HG03558 (cell line): ENCODE measurements at regions not wholly inside any gene's neighbourhood (a gene's known extent, or its start where the extent isn't known, plus 50 kb on each side); places are given as distances from the start of the nearest gene placed in this dataset.
"Not testable (repeated sequence)": the region's sequence is repeated elsewhere in the genome, so short reads cannot be mapped to it uniquely, and the experiment has no call there.

Experiments
- ATAC-seq: cut with Tn5 transposase; IDR thresholded peaks from one replicate; pipeline ENCODE4 v1.9.1; 2021; ENCODE audit warnings: moderate number of reproducible peaks; ENCODE audit not compliant: unreplicated experiment; ENCODE audit errors: extremely low read depth

DNA sequence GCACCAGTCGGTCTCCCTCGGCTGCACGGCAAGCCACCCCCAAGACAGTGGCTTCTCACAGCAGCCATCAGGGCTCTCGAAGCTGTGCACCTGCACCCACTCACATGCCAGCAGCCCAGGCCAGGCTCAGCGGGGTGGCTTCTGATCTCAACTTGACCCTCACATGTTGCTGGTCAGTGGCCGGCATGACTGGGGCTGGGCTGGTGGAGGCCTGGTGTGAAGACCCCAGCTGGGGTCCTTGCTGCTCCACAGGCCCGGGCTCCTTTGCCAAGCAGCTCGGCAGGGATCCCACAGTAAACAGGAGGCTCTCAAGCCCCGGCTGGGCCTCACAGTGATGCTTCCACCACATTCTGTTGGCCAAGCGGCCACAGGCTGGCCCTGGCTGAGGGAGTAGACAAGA lies 128.2 kb downstream of the BRD1 start:
- ATAC-seq = no peak

DNA sequence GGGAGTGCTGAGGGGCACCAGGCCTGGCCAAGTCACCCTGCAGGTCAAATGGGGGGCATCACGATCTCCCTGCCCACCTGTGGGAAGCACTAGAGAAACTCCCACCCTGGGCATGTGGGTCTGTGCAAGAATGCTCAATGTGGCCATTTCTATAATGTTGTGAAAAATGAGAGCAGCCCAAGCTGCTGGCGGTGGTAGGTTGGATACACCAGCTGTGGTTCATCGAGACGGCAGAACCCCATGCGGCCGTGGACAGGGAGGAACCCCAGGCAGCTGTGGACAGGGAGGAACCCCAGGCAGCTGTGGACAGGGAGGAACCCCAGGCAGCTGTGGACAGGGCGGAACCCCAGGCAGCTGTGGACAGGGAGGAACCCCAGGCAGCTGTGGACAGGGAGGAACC lies 129.1 kb downstream of the BRD1 start:
- not testable (repeated sequence) for ATAC-seq

DNA sequence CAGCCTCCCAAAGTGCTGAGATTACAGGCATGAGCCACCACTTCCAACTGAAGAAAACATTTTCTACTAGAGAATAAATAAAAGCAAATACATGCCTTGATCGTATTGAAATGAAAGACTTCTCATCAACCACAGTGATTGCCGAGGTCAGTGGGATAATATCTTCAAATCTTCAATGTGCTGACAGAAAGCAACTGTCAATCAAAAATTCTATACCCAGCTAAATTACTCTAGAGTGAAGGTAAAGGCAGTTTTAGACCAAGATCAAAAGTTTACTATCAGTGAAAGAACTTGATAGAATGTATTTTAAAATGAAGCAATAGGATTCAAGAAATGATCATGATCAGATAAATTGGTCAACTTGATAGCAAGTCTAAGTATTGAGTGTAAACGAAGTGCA lies 130.6 kb downstream of the BRD1 start:
- ATAC-seq = no peak

DNA sequence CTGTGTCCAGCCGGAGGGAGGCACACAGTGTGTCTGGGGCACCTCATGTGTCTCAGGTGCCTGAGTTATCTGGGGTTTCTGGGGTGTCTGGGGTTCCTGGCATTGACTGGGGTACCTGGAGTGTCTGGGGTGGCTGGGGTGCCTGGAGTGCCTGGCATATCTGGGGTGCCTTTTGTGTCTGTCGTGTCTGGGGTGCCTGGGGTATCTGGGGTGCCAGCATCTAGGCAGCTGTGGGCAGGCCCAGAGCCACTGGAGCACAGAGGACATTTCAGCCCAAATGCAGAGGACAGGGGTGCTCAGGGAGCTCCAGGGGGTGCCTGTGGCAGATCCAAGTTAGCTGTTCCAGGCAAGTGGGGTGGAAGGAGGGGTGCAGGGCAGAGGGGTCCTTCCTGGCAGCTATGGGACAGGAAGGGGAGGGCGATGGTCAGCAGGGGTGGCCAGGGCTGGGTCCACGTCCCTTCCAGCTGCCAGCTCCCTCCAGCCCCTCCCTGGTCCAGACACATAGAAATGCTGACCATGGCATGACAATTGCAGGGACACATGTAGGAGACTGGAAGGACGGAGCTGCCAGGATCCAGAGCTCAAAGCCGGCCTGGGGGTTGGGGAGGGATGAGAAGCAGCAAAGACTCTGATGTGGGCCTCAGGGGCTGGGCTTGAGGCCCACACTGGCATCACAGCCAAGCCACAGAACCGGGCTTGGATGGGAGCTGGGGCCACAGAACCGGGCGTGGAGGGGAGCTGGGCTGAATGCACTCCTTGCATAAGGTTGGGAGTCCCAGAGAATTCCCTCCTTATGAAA lies 133.0 kb downstream of the BRD1 start:
- ATAC-seq = no peak

DNA sequence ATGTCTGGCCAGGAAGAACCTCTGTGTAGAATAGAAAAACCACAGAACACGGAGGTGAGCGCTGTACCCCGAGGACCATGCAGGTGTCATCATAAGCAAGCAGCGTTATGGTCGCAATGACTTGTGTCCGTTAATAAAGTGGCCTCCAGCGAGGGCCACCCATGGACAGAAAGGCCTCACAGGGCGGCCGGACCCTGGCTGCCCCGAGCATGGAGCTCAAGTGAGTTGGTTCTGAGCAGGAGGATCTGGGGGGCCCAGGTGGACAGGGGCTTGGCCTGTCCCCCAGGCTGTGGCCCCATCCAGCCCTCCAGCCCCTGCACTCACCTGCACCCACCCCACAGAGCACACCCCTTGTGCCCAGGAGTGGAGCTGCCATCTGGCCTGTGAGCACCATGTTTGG lies 133.8 kb downstream of the BRD1 start:
- ATAC-seq = no peak

DNA sequence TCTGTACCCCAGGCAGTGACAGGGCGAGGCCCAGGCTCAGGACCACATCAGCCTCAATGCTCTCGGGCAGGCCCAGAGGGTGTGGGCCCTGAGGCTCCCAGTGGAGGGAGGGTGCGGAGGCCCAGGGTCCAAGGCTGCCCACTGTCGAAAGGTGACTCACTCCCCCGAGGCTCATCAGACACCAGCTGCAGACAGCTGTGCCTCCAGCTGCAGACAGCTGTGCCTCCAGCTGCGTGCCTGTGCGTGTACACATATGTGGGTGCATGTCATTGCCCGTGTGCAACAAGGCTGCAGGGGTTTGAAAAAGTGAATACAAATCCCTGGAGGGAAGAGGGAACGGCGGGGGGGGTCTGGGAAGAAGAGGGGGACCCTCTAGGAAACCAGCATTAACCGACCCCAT lies 134.3 kb downstream of the BRD1 start:
- no peak for ATAC-seq

DNA sequence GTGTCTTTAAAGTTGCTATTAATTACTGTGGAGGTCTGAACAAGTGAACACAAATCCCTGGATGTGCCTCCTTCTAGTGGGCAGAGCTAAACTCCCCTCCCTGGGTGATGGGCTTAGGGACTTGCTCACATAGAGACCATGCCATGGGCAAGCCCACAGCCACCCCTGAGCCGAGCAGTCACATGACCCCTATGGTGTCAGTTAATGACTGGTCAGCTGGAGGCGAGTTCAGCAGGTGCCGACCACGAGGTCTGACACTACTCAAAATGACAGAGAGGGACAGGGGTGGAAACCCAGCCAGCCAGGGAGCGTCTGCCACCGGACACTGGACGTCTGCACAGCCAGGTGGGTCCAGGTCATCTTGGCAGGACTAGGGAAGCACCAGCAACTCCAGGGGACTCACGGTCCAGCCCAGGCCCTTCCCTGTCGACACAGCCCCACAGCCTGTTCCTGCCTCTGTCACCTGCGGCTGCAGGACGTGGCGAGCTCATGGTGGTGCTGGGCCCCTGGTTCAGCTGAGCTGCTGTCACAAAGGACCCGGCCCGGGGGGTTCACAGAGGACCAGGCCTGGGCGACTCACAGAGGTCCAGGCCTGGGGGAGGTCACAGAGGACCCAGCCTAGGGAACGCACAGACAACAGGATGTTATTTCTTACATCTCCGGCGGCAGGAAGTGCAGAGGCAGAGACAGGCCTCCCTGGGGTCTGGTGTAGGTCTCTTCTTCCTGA lies 135.0 kb downstream of the BRD1 start:
- ATAC-seq = no peak

DNA sequence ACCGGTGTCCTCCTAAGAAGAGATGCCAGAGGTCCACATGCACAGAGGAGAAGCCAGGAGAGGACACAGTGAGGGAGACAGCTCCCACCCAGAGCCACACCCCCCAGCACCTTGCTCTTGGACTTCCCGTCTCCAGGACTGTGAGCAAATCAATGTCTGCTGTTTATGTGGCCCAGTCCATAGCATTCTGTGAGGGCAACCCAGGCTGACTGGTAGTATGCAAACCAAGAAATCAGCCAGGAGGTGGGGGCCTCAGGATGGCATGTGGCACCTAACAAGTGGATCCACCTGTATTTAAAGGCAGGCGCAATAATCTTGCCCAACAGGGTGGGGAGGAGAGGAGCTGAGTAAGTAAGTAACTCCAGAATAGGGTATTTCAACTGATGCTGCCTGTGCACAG lies 136.4 kb downstream of the BRD1 start:
- ATAC-seq = no peak

DNA sequence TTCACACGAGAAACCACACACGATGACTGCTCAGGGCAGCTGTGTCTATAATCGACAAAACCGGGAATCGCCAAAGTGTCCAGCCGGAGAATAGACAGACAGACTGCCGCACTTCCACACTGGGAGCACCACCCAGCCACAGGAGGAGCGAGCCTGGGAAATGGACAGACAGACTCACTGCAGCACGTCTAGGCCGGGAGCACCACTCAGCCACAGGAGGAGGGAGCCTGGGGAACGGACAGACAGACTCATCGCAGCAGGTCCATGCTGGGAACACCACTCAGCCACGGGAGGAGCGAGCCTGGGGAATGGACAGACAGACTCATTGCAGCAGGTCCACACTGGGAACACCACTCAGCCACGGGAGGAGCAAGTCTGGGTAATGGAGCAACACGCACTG lies 137.2 kb downstream of the BRD1 start:
- ATAC-seq = no peak

DNA sequence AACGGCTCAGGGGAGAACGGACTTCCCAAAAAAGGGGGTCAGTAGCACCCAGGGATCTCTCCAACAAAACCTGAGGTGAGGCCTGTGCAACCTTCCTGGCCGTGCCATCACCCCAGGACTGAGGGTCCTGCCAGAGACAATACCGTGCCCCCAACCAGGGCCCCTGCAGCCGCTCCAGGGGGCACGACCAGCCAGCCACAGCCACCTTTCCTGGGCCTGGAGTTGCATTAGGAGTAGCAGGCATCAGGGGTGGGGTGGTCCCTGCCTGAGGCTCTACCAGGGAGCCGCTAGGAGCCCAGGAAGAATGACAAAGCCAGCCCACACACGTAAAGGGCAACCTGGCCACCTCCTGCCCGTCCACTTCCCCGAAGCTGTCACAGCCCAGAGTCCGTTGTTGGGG lies 137.8 kb downstream of the BRD1 start:
- ATAC-seq = no peak

DNA sequence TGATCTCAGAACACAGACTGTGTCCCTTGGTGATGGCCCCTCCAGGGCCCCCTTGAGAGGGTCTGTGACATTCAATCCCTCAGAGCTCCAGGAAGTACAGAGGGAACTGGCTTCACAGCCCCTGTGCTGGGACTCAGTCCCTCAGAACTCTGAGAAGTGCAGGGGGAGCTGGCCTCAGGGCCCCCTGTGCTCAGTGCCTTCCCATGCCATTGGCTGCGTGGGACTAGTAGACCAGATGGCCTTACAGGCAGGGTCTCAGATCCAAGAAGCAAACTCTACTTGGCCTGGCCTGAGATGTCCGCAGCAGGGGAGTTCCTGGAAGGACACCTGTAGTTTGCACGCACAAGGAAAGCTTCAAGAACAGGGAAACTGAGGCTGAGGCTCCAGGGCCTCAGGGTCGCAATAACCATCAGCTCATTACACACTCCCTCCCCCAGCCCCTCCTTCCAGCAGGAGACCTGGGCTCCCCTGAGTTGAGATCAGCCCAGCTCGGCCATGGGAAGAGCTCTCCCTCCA lies 138.4 kb downstream of the BRD1 start:
- ATAC-seq = no peak

DNA sequence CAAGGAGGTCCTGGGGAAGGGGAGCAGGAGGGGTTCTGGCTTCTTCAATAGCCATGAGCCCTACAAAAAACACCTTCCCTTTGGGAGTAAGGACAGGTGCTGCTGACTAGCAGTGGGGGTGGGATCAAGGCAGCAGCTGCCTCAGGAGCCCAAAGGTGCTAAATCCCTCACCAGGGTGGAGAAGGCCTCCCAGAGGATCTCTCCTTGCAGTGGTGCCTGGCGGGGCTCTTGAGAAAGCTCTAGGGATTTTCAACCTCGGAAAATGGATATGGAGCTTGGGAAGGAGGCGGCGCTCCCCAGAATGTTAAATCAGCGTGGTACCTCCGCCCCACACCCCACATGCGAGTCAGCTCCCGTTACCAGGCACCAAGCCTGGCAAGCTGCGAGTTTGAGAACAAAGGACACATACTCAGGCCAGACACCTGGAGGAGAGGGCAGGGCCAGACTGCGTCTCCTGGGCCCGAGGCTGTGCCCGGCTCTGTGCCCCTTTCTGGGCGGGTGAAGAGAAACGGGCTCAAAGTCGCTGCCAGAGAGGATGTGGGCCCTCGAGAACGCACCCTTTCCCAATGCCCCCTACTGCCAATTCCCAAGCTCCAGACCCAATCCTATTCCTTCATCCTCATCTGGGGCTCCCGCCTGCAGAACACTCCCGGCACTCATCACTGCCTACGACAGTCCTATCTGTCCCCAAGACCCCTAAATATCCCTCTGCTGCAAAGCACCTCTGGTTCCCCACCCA lies 139.0 kb downstream of the BRD1 start:
- ATAC-seq = no peak

DNA sequence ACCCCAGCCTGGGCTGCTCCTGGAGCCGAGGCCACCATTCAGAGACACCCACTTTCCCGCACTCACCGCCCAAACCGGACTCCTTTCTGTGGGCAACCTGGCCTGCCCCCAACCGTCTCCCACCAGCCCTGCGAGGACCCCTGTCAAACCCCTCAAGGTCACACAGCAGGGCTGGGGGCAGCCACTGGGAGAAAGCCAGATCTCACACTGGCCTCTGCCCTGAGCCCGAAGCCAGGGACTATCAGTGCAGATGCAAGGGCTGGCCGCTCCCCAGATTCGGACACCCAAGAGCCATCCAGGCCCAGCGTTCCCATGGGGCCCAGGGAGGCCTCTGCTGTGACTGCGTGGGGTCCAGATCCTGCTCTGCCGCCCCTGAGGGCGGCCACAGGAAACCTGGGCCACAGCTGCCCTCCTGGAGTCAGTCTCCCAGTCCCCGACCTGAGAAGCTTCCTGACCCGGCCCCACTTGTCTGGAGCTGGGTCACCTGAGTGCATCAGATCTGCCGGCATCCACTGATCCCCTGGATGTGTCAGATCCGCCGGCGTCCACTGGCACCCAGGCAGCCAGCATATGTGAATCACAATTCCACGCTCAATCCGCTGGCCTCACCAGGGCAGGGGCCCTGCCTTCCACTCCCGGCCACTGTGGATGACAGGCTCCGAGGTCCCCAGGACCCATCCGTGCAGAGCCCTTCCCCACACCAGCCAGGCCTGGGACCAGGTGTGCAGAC lies 139.7 kb downstream of the BRD1 start:
- ATAC-seq = no peak

DNA sequence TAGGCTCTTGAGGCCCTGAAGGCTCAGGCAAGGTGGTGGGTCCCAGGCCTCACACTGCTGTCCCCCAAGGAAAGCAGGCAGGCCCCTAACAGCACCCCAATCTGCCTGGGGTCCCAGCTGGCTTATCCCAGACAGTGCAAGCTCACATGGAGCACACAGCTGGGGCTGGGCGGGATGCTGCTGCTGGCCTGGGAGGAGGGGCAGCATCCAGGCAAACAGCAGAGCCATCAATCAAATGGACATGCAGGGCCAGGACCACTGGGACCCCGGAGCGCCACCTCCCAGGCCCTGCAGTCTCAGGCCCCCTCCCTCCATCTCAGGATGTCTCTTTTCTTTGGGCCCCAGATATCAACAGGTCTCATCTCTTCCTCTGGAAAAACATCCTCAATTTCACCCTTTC lies 140.3 kb downstream of the BRD1 start:
- no peak for ATAC-seq

DNA sequence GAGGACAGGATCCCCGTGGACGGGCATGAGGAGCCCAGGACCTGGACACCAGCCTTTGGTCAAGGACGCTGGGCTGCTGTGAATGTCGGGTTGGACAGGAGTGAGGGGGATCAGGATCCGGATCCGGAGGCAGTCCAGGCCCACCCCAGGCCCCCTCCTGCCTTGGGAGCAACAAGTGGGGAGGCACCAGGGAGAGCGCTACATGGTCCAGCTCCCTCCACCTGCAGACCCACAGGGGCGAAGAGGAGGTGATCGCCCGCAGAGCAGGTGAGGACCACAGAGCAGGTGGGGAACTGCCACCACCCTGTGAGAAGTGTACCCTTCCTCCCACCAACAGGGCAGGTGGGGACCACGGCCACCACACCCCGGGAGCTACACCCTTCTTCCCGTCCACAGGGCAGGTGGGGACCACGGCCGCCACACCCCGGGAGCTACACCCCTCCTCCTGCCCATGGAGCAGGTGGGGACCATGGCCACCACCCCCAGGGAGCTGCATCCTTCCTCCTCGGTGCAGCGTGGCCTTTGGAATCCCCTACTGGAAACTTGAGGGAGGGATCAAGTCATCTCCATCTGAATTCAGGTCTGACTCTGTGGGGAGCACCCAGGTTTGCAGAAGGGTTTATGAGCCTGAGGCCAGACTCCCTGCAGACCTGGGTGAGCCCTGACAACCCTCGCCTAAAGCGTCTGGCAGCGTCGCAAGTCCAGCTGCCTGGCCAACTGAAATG lies 141.0 kb downstream of the BRD1 start:
- ATAC-seq = no peak

DNA sequence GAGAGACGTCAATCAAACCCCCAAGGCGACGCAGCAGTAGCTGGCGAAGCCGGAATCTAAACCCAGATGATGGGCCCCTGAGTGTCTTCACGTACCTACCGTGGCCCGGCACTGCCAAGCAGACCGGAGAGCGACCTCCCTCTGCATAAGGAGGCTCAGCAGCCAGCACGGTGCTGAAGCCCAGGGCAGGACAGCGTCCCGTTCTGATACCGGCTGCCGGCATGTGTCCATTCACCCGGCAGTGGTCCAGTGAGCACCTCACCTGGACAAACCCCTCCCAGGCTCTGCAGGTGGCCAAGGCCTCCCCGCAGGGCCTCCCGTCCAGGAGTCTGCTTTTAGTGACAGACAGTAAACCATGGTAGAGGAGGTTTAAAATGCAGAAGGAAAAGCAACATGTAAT lies 142.0 kb downstream of the BRD1 start:
- no peak for ATAC-seq

DNA sequence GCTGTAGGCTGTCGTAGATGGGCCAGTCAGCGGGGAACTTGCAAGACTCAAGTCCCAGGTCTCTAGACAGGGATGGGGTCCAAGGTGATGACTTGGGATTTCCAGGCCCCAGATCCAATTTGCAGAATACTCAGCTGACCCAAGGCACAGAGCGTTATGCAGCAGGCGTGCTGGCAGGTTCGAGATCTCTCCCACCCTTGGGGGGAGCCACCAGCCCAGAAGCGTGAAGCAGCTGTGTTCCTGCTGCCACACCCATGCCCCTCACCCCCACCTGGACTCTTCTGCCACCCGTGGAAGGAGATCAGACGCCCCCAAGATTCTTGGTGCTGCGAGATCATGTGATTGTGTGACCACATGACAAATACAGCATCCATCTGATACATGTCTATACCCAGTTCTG lies 142.6 kb downstream of the BRD1 start:
- ATAC-seq = no peak

DNA sequence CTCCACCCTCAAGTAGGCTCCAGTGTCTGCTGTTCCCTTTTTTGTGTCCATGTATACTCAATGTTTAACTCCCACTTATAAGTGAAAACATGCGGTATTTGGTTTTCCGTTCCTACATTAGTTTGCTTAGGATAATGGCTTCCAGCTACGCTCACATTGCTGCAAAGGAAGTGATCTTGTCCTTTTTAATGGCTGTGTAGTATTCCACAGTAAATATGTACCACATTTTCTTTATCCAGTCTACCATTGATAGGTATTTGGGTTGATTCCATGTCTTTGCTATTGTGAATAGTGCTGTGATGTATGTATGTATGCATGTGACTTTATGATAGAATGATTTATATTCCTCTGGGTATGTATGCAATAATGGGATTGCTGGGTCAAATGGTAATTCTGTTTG lies 144.6 kb downstream of the BRD1 start:
- ATAC-seq = no peak

DNA sequence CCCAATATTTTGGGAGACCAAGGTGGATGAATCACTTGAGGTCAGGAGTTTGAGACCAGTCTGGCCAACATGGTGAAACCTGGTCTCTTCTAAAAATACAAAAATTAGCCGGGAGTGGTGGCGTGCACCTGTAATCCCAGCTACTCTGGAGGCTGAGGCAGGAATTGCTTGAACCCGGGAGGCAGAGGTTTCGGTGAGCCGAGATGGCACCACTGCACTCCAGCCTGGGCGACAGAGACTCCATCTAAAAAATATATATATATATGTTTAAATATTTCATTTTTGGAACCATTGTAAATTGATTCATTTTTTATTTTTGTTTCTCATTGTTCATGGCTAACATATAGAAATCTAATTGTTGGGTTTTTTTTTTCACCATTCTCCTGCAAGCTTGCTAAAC lies 146.9 kb downstream of the BRD1 start:
- ATAC-seq = not testable (repeated sequence)

DNA sequence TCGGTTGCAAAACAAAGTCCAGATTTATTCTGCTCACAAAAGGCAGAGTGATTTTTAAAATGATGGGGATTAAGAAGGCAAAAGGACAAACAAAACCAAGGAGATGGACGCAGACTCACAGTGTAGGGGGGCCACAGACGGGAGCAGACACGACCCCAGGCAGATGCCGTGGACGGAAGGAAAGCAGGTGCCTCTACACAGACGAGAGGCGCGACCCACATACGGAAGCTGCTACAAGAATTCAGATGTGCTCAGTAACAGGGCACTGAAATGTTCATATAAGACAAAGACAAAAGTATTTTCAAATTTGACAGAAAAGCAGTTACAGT lies 148.9 kb downstream of the BRD1 start:
- ATAC-seq = no peak
